NCI-H82 treated with DMSO at 0.1 percent for 48 hours (cell line): ENCODE measurements at regions not wholly inside any gene's neighbourhood (a gene's known extent, or its start where the extent isn't known, plus 50 kb on each side); places are given as distances from the start of the nearest gene placed in this dataset.
A peak's percentile ranks its signal among the peaks of the same experiment; 100 is the strongest.
"Not testable (repeated sequence)": the region's sequence is repeated elsewhere in the genome, so short reads cannot be mapped to it uniquely, and the experiment has no call there.

Experiments
- DNase-seq: peaks from one replicate; lab custom pipeline; 2025; ENCODE audit not compliant: unreplicated experiment; lab: John Stamatoyannopoulos, UW

GRCh38 chr6:119678961-119679360 is 329.4 kb upstream of the MAN1A1 start:
- no peak for DNase-seq

- DNase-seq, result no peak
Observed at GRCh38 chr6:119677384-119677783, 327.8 kb upstream of the MAN1A1 start.

GRCh38 chr6:119676961-119677360 is 327.4 kb upstream of the MAN1A1 start:
- DNase-seq, result no peak

- DNase-seq, result no peak
Observed at GRCh38 chr6:119676230-119676629, 326.7 kb upstream of the MAN1A1 start.

GRCh38 chr6:119673741-119674140 is 324.2 kb upstream of the MAN1A1 start:
- DNase-seq, result no peak

GRCh38 chr6:119672725-119673124 is 323.2 kb upstream of the MAN1A1 start:
- peak; percentile 97 for DNase-seq

GRCh38 chr6:119671105-119671504 is 321.5 kb upstream of the MAN1A1 start:
- no peak for DNase-seq

GRCh38 chr6:119669221-119669620 is 319.7 kb upstream of the MAN1A1 start:
- DNase-seq, result no peak

- DNase-seq, result not testable (repeated sequence)
Observed at GRCh38 chr6:119665432-119665831, 315.9 kb upstream of the MAN1A1 start.

- DNase-seq, result no peak
Observed at GRCh38 chr6:119661628-119662027, 312.1 kb upstream of the MAN1A1 start.

GRCh38 chr6:119661078-119661477 is 311.5 kb upstream of the MAN1A1 start:
- no peak for DNase-seq

GRCh38 chr6:119658917-119659316 is 309.4 kb upstream of the MAN1A1 start:
- no peak for DNase-seq

GRCh38 chr6:119655124-119655523 is 305.6 kb upstream of the MAN1A1 start:
- DNase-seq, result no peak

GRCh38 chr6:119653329-119653728 is 303.8 kb upstream of the MAN1A1 start:
- DNase-seq, result no peak

GRCh38 chr6:119649531-119649930 is 300.0 kb upstream of the MAN1A1 start:
- peak; percentile 27 for DNase-seq

- DNase-seq, result no peak
Observed at GRCh38 chr6:119647309-119647708, 297.7 kb upstream of the MAN1A1 start.

GRCh38 chr6:119643876-119644275 is 294.3 kb upstream of the MAN1A1 start:
- DNase-seq, result peak; percentile 56

GRCh38 chr6:119637768-119638167 is 288.2 kb upstream of the MAN1A1 start:
- no peak for DNase-seq

- DNase-seq, result no peak
Observed at GRCh38 chr6:119636060-119636459, 286.5 kb upstream of the MAN1A1 start.

- DNase-seq, result no peak
Observed at GRCh38 chr6:119633461-119633860, 283.9 kb upstream of the MAN1A1 start.

- no peak for DNase-seq
Observed at GRCh38 chr6:119630561-119631192, 281.1 kb upstream of the MAN1A1 start.

- DNase-seq, result no peak
Observed at GRCh38 chr6:119628691-119629594, 279.4 kb upstream of the MAN1A1 start.
